Neural crest cell (in vitro differentiated cells): ENCODE measurements at regions not wholly inside any gene's neighbourhood (a gene's known extent, or its start where the extent isn't known, plus 50 kb on each side); places are given as distances from the start of the nearest gene placed in this dataset.

Source experiments
- DNase-seq: peaks from one replicate; pipeline ENCODE4 v3.0.0; 2021; ENCODE audit warnings: low read depth, mixed read lengths, low spot score
- H3K27ac Mint-ChIP-seq: one replicate; pipeline ENCODE4 v1.8.0; 2021; ENCODE audit warnings: mild to moderate bottlenecking, mixed read lengths; ENCODE audit not compliant: unreplicated experiment
- H3K27me3 Mint-ChIP-seq: 2 replicates; pipeline ENCODE4 v1.8.0; 2021; ENCODE audit warnings: low read depth, mild to moderate bottlenecking, mixed read lengths
- H3K36me3 Mint-ChIP-seq: 2 replicates; pipeline ENCODE4 v1.8.0; 2021; ENCODE audit warnings: low read depth, mild to moderate bottlenecking, mixed read lengths
- H3K4me1 Mint-ChIP-seq: 2 replicates; pipeline ENCODE4 v1.8.0; 2021; ENCODE audit warnings: mixed read lengths
- H3K4me3 Mint-ChIP-seq: one replicate; pipeline ENCODE4 v1.8.0; 2021; ENCODE audit warnings: mild to moderate bottlenecking, mixed read lengths
- H3K9me3 Mint-ChIP-seq: 2 replicates; pipeline ENCODE4 v1.8.0; 2021; ENCODE audit warnings: mixed read lengths
- CTCF ChIP-seq: fragments of 200-600 bp; sonication (generic); conservative IDR thresholded peaks from 2 replicates; pipeline ENCODE4 v1.5.0; 2021; ENCODE audit warnings: antibody characterized with exemption, mild to moderate bottlenecking

GRCh38 chr4:179291657-179292056 is 1849.4 kb upstream of the AGA start:
- H3K4me1 Mint-ChIP-seq, result peaks cover 4% of the 10 kb centered on the region
- no peak for DNase-seq
- TF ChIP-seq CTCF, result no peak
- H3K27ac Mint-ChIP-seq, result no peak overlapping the region
- H3K4me3 Mint-ChIP-seq, result no peak overlapping the region
- H3K27me3 Mint-ChIP-seq, result no peaks in the 10 kb centered on the region
- peaks cover 6% of the 10 kb centered on the region for H3K9me3 Mint-ChIP-seq
- no peaks in the 10 kb centered on the region for H3K36me3 Mint-ChIP-seq

DNA sequence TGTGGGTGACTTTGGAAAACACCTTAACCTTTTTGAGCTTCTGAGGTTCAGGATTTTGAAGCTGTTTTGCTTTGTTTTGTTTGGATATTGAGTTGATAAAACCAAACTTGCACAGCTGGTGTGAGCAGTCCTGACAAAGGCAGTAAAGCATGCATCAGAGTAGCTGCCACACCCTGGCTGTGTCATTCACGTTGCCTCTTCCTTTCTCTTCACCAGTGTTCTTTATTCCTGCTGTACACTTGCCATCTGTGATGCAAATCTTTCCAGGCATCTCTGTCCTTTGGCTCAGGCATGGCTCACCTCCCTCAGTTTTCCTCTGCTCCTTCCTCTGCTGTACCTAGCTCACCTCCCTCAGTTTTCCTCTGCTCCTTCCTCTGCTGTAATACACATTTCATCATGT is 1850.2 kb upstream of the AGA start:
- Mint-ChIP-seq H3K27ac (no peak overlapping the region), H3K27me3 (no peaks in the 10 kb centered on the region), H3K4me1 (peaks cover 4% of the 10 kb centered on the region), H3K9me3 (peaks cover 10% of the 10 kb centered on the region), H3K4me3 (no peak overlapping the region), H3K36me3 (peaks cover 4% of the 10 kb centered on the region)
- DNase-seq, result no peak
- no peak for TF ChIP-seq CTCF

GRCh38 chr4:179307297-179308136 is 1865.3 kb upstream of the AGA start:
- TF ChIP-seq CTCF, result peak; percentile 80
- H3K9me3 Mint-ChIP-seq, result peaks cover 10% of the 10 kb centered on the region
- H3K4me1 Mint-ChIP-seq, result no peaks in the 10 kb centered on the region
- DNase-seq, result peak; percentile 59
- H3K27me3 Mint-ChIP-seq, result no peaks in the 10 kb centered on the region
- peaks cover 3% of the 10 kb centered on the region for H3K36me3 Mint-ChIP-seq
- H3K27ac Mint-ChIP-seq, result no peak overlapping the region
- no peak overlapping the region for H3K4me3 Mint-ChIP-seq

DNA sequence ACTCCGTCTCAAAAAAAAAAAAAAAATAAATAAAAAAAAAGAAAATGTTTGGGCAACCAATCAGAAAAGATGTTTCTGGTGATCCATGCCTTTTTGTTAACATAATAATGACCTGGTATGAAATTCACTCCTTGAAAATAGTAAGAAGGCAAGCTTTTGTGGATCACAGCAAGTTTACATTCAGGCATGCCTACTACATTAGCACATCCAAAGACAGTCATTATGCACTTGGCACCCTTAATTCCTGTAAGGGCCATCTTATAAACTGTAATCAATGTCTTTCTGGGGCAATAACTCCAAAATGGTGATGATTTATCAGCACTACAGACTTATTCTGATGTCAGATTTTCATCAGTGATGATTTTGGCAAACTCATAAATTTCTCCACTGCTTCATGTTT is 1871.6 kb upstream of the AGA start:
- H3K4me1 Mint-ChIP-seq, result no peaks in the 10 kb centered on the region
- TF ChIP-seq CTCF, result no peak
- no peak overlapping the region for H3K27ac Mint-ChIP-seq
- H3K27me3 Mint-ChIP-seq, result no peaks in the 10 kb centered on the region
- H3K36me3 Mint-ChIP-seq, result no peaks in the 10 kb centered on the region
- no peak overlapping the region for H3K4me3 Mint-ChIP-seq
- H3K9me3 Mint-ChIP-seq, result peaks cover 7% of the 10 kb centered on the region
- no peak for DNase-seq

DNA sequence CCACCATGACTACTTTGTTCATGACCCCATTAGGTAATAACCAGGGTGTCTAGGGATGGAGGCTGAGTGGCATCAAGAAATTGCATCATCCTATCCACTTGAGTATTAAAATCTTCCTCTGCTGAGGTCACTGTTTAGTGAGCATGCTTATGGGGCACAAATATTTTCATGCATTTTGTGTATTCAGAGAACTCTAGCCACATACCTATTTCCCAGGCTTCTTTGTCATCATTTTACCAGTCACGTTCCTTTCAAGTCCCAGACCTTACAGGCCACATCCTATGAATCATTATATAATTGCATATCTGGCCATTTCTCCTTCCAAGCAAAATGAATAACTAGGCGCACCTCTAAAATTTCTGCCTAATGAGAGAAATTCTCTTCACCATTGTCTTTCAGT is 1882.9 kb upstream of the AGA start:
- H3K4me1 Mint-ChIP-seq, result no peaks in the 10 kb centered on the region
- DNase-seq, result no peak
- no peaks in the 10 kb centered on the region for H3K9me3 Mint-ChIP-seq
- no peak overlapping the region for H3K27ac Mint-ChIP-seq
- no peaks in the 10 kb centered on the region for H3K27me3 Mint-ChIP-seq
- no peak overlapping the region for H3K4me3 Mint-ChIP-seq
- H3K36me3 Mint-ChIP-seq, result no peaks in the 10 kb centered on the region
- TF ChIP-seq CTCF, result no peak
